IPS-NIHi11 (cell line): ENCODE measurements at regions not wholly inside any gene's neighbourhood (a gene's known extent, or its start where the extent isn't known, plus 50 kb on each side); places are given as distances from the start of the nearest gene placed in this dataset.
"Not testable (repeated sequence)": the region's sequence is repeated elsewhere in the genome, so short reads cannot be mapped to it uniquely, and the experiment has no call there.

Experiments used
- DNase-seq: peaks from one replicate; pipeline ENCODE4 v3.0.0; 2012; ENCODE audit warnings: mixed read lengths, low spot score

- no peak for DNase-seq
These were observed 471.8 kb downstream of the IRS1 start for GRCh38 chr2:226327830-226328229.

DNA sequence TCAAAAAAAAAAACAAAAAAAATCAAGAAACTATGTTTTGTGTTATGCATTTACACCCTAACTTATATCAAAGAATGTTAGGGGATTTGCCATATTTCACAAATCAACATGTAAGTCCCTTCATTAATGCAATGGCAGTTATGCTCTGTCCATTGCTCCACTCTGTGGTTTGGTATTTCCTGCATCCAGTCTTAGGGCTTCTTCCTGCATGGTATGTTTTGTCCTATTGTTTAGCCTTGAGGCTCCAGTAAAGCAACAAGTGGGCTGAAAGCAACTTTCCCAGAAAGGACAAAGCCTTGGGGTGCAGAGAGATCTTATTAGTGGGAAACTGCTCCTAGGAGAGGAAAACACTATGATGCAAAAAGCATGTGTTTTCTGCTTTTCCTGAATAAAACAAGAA is 474.1 kb downstream of the IRS1 start:
- no peak for DNase-seq

DNA sequence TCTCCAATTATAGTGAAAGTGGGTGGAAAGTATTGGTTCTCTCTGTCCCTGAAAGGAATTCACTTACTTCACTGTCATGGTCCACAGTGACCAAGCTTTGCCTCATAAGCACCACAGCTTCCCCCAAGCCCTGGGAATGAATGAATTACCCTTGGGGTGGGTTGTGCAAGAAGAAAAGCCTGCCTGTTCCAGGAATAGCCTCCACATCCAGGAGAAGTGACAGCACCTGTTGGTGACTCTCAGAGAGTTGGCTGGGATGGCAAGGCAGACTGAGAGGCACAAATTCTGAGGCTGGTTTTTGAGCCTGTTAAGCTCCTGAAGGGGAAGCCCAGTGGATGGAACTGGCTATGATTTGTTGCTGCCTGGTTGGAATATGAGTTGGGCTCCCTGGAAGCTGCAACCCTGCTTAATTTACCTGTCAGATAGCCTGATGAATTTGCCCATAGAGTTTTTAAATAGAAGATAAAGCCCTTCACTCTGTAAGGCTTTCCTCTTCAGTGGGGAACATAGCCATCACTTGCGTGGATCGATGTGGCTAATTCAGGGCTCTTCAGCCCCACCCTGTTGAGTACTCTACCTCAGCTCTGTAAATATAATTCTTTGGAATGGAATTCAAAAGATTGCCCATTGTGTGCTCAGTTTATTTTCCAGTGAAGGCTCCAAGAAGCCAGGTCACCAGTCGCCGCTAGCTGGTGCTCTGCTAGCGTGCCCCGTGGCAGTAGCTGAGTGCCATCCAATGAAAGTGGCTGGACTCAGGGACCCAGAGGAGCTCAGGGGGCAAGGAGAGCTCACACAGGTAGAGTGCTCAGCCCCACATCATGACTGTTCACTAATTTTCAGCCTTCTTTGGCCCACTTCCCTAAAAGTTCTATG is 479.3 kb downstream of the IRS1 start:
- no peak for DNase-seq

- DNase-seq, result no peak
These were observed 481.6 kb downstream of the IRS1 start for GRCh38 chr2:226317970-226318369.

- no peak for DNase-seq
These were observed 486.6 kb downstream of the IRS1 start for GRCh38 chr2:226313060-226313459.

DNA sequence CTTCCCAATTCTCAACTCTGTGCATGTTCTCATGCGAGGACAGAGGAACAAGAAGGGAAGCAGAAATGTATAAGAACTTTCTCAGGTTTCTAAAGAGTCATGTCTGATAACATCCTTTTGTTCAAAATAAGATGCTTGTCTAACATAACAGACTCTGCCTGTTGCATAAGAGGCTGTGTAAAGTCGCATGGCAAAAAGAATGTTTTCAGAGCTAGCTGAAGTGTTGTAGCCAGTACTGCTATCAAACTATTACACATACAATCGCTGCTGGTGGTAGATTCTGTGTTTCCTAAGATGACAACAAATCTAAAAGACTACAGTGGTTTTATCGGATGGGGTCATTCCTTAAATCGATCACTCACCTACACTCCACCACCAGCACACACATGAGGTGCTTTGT is 487.5 kb downstream of the IRS1 start:
- no peak for DNase-seq

- DNase-seq, result no peak
These were observed 489.5 kb downstream of the IRS1 start for GRCh38 chr2:226310146-226310545.

GRCh38 chr2:226308986-226309385 is 490.6 kb downstream of the IRS1 start:
- no peak for DNase-seq

DNA sequence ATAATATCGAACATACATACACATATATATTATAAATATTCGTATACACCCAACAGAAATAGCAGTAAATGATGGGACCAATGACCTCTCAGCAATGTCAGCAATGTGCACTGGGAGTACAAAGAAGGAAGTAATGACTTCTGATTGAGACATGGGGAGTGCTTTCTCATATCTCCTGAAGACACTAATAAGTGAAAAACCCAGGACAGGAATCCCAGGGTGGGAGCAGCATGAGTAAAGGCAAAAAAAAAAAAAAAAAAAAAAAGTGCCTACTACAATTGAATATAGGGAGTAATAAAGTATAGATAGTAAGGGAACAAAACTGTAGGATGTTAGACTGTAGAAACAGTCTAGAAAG is 491.3 kb downstream of the IRS1 start:
- no peak for DNase-seq

DNA sequence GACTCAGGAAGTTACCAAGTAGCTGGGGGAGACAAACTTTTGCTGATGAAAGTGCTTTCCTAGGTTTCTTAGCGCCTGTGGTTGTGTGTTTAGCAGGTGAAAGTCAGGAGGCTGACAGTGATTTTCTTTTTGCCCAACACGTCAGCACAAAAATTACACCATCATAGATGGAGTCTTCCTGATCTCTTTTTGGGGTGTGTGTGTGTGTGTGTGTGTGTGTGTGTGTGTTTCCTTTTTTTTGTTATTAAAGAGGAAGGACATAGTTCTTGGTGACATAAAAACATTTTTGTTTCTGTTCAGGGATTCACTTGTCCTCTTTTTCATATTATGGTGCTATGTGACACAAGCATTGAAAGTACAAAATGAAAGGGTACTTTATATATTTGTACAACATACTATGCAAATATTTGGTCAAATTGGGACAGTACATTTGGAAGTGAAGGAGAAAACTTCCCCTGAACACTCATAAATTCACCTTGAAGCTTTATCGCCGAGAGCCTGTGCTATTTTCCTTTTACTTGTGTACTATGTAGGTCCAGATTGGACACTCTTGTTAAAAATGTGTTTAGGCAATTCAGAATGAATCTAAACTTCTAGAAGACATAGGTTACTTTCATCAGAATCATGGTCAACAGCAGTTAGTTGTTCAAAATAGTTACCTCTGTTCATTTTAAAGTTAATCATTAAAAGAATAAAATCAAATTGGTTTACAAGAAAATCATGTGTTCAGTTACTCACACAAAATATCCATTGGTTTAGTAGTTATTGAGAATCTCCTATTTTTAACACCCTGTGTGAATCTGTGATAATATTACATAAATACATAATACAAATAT is 491.9 kb downstream of the IRS1 start:
- DNase-seq, result no peak

GRCh38 chr2:226306969-226307368 is 492.7 kb downstream of the IRS1 start:
- DNase-seq, result no peak

DNA sequence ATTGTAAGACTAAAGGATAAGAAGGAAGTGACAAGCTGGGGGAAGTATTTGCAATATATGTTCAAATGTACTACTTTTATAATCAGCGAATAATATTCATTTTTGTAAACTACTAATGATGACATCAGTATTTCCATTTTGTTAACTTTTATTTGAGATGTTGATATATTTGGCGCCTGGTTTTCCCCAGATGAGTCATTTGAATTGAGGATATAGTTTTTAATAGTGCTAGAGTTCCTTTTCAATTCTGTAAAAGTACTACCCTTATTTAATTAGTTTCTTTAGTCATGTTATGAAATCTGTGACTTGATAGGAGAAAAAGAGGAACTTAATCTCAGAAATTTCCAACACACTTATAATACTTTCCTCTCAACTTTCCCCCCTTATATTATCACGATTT is 495.3 kb downstream of the IRS1 start:
- DNase-seq, result no peak

GRCh38 chr2:226303707-226304106 is 495.9 kb downstream of the IRS1 start:
- no peak for DNase-seq

DNA sequence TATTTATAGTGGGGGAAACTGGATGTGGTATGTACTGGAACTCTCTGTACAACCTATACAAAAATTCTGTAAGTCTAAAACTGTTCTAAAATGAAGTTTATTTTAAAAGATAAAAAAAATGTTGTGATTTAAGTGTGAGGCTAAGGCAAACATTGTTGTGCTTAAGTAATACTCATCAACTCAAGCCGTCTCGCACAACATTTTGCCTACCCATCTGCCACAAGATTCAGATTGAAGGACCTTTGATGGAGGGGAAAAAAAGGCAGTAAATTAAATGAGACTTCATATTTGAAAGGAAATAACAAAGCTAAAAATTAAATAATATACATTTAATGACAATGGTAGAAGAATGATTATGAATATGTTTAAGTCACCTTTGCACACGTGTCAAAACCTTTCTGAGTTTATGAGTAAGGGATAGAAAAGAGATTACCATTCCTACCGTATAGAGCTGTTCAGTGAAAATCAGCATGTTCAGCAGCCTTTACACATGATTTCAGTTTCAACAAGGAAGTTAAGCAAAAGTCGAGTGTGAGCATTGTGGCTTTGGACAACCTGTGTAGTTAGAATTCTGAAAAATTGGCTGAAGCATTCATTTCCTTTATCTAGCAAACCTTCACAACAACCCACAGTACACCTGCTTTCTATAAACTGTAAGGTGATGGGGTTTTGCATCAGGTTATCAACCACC is 499.3 kb downstream of the IRS1 start:
- DNase-seq, result no peak

DNA sequence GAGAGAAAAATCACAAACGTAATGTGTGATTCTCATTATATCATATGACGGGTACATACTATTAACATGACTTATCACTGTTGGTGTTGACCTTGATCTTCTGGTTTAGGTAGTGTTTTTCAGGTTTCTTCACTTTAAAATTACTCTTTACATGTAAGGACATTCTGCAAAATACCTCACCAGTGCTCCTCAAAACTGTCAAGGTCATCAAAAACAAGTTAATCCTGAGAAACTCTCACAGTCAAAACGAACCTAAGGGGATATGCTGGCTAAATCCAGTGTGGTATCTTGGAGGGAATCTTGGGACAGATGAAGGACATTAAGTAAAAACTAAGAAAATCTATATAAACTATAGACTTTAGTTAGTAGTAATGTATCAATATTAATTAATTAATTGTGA is 499.8 kb downstream of the IRS1 start:
- no peak for DNase-seq

DNA sequence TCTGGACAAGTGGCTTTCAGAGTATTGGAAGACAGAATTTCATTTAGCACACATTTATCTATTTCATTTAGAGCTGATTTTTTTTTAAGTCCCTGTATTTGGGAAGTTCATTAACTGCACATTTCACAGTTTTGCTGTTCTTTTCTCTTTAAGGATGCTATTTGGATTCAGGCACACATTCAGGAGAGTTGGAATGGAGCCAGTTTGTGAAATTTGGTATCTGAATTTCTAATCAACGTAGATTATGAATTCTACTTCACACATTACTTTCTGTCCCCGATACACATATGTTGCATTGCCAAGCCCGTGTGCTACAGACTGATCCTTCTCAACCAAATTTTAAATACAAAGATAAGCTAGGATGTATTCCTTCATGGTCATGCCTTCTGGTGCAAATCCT is 503.9 kb downstream of the IRS1 start:
- DNase-seq, result no peak

- no peak for DNase-seq
These were observed 504.5 kb downstream of the IRS1 start for GRCh38 chr2:226295123-226295522.

DNA sequence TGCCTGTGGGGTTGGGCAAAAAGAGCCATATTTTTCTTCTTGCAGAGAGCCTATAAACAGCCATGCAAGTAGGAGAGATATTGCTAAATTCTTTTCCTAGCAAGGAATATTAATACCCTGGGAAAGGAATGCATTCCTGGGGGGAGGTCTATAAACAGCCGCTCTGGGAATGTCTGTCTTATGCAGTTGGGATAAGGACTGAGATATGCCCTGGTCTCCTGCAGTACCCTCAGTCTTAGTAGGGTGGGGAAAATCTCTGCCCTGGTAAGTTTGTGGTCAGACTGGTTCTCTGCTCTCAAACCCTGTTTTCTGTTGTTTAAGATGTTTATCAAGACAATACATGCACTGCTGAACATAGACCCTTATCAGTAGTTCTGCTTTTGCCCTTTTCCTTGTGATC is 508.3 kb downstream of the IRS1 start:
- DNase-seq, result not testable (repeated sequence)

GRCh38 chr2:226286916-226287315 is 512.7 kb downstream of the IRS1 start:
- peak; percentile 5 for DNase-seq

DNA sequence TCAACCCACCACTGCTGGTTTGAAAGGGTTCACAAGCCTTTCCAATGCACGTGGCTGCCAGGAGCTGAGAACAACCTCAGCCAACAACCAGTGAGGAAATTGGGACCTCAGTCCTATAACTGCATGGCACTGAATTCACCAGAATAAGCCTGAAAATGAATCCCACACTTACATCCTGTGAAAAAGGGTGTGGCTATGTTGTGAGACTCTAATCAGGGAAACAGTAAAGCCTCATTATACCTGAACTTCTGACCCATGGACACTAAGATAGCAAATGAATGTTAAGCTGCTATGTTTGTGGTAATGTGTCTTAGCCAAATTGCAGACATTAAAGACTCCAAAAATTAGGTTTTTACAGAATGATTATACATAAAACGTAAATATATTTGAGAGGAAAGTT is 515.8 kb downstream of the IRS1 start:
- DNase-seq, result no peak

- no peak for DNase-seq
These were observed 517.5 kb downstream of the IRS1 start for GRCh38 chr2:226282151-226282550.

DNA sequence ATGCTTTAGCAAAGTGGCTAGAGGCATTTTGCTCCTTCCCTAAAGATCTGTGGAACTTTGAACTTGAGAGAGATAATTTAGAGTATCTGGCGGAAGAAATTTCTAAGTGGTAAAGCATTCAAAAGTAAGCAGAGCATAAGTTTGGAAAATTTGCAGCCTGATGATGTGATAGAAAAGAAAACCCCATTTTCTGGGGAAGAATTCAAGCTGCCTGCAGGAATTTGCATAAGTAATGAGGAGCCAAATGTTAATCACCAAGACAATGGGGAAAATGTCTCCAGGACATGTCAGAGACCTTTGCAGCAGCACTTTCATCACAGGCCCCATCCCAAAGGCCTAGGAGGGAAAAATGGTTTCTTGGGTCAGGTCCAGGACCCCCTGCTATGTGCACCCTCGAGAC is 519.5 kb downstream of the IRS1 start:
- not testable (repeated sequence) for DNase-seq

GRCh38 chr2:226275215-226275614 is 524.4 kb downstream of the IRS1 start:
- DNase-seq, result no peak
